ENCODE measurements at regions not wholly inside any gene's neighbourhood (a gene's known extent, or its start where the extent isn't known, plus 50 kb on each side); places are given as distances from the start of the nearest gene placed in this dataset.

GRCh38 chr11:95487391-95487790 is 256.4 kb upstream of the SESN3 start:
- TF ChIP-seq, protein P1, sequence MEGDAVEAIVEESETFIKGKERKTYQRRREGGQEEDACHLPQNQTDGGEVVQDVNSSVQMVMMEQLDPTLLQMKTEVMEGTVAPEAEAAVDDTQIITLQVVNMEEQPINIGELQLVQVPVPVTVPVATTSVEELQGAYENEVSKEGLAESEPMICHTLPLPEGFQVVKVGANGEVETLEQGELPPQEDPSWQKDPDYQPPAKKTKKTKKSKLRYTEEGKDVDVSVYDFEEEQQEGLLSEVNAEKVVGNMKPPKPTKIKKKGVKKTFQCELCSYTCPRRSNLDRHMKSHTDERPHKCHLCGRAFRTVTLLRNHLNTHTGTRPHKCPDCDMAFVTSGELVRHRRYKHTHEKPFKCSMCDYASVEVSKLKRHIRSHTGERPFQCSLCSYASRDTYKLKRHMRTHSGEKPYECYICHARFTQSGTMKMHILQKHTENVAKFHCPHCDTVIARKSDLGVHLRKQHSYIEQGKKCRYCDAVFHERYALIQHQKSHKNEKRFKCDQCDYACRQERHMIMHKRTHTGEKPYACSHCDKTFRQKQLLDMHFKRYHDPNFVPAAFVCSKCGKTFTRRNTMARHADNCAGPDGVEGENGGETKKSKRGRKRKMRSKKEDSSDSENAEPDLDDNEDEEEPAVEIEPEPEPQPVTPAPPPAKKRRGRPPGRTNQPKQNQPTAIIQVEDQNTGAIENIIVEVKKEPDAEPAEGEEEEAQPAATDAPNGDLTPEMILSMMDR (conservative IDR thresholded peaks at IDR 0.05), result no peak
- TF ChIP-seq ZFX (IDR thresholded peaks at IDR 0.05), result no peak

Data from C4-2B (cell line).